COR-L47 (cell line): ENCODE measurements at regions not wholly inside any gene's neighbourhood (a gene's known extent, or its start where the extent isn't known, plus 50 kb on each side); places are given as distances from the start of the nearest gene placed in this dataset.

ENCODE experiments used
- DNase-seq: peaks from one replicate; lab custom pipeline; 2025; lab: John Stamatoyannopoulos, UW

- no peak for DNase-seq
Measured at GRCh38 chr5:29949301-29949872, 1244.1 kb upstream of the CDH6 start.

GRCh38 chr5:29944327-29944726 lies 1249.2 kb upstream of the CDH6 start:
- DNase-seq = no peak

GRCh38 chr5:29942089-29942488 lies 1251.4 kb upstream of the CDH6 start:
- DNase-seq = no peak

DNA sequence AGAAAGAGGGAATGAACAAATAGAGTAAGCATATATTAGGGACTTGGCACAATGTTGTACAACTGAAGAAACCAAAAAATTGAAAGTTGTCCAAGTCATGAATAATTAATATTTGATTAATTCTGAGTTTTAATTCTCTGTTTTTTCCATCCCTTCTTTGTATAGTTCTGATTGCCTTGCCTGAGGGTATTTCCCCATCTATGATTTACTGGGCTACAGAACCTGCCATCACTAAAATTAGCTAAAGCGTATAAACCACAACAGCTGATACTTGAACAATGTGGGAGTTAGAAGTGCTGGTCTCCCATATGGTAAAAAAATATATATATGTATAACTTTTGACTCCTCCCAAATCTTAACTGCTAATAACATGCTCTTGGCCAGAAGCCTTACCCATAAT lies 1253.5 kb upstream of the CDH6 start:
- DNase-seq = no peak

GRCh38 chr5:29935371-29935770 lies 1258.1 kb upstream of the CDH6 start:
- no peak for DNase-seq

DNA sequence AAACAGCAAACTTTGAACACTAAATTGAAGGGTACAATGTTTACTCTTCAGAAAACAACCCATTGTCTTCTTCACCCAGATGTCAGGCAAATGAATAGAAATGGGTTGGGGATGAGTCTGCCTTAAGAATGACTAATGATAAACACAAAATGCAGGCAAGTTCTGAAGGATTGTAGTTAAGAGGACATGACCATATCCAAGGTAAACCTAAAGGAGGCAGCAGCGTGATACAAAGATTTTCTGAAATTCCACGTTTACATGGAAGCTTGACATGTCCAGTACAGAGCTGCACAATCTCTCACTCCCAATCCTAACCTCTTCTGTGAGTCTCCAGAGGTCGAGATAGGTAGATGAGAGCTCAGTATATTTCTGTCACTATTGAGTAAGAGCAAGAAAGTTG lies 1263.2 kb upstream of the CDH6 start:
- DNase-seq = no peak

GRCh38 chr5:29924107-29924506 lies 1269.4 kb upstream of the CDH6 start:
- DNase-seq = no peak

GRCh38 chr5:29905626-29906353 lies 1287.7 kb upstream of the CDH6 start:
- no peak for DNase-seq

GRCh38 chr5:29902859-29903258 lies 1290.6 kb upstream of the CDH6 start:
- no peak for DNase-seq

DNA sequence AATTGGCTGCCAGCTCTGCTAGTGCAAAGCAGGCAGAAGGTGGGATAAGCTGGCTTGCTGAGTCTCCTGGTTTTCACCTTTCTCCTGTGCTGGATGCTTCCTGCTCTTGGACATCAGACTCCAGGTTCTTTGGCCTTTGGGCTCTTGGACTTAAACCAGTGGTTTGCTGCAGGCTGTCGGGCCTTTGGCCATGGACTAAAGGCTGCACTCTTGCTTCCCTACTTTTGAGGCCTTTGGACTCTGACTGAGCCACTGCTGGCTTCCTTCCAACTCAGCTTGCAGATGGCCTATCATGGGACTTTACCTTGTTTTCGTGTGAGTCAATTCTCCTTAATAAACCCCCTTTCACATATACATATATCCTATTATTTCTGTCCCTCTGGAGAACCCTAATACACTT lies 1293.9 kb upstream of the CDH6 start:
- no peak for DNase-seq

- DNase-seq = no peak
Measured at GRCh38 chr5:29897916-29898315, 1295.6 kb upstream of the CDH6 start.

DNA sequence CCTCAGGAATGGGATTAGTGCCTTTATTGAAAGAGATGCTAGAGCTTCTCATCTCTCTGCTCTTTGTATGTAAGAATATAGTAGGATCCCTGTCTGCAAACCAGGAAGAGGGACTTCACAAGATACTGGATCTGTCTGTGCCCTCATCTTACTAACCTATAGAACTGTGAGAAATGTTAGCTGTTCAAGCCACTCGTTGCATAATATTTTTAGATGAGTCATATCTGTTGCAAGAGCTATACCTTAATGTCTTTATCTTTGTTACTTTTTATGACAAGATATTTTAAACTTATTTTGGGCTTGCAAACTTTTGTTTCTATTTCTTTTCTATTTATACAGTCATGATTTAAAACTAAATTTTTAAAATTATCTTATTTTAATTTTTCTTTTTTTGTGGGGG lies 1296.8 kb upstream of the CDH6 start:
- no peak for DNase-seq

GRCh38 chr5:29894668-29895067 lies 1298.8 kb upstream of the CDH6 start:
- no peak for DNase-seq

DNA sequence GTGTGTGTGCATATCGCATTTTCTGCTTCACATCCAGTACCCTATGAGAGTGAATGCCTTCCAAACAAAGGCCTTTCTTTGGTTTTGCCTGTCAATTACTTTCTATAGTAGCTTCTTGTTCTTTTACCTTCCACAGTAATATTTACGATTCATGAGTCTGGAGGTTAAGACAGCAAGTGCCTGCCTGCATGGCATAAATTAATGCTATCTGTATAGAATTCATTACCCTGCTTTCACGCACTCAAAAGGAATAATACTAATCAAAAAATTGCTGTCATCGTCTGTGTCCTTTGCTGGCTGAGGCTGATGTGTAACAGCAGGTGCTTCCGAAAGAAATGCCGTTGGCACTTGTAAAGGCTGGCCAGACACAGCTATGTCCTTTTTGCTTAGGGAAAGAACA lies 1304.4 kb upstream of the CDH6 start:
- no peak for DNase-seq

DNA sequence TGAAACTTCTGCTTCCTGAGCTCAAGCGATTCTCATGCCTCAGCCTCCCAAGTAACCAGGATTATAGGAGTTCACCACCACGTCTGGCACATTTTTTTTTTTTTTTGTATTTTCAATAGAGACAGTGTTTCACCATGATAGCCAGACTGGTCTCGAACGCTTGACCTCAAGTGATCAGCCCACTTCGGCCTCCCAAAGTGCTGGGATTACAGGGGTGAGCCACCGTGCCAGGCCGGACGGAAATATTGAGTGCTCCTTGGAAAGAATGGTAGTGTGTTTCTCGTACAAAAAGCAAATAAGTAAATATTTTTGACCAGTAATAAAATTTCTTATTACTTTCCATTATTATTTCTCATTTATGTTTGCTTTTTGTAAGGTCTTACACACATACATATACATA lies 1307.9 kb upstream of the CDH6 start:
- DNase-seq = no peak

DNA sequence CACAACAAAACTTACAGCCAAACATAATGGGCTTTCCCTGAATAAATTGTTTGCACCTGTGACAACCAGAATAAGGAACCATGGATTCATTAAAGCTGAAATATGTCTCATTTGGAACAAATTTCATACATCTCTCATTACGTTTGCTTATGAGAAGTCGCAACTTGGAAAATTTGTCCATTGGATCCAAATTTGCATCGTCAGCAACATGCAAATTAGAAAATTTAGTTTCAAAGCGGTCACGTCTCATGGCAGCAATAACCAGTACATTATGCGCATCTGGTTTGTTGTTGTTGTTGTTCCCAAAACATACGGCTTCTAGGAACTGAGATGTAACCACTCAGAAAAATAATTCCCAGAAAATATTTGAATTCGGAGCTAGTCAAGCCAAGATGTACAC lies 1311.5 kb upstream of the CDH6 start:
- DNase-seq = no peak

GRCh38 chr5:29879401-29879800 lies 1314.1 kb upstream of the CDH6 start:
- DNase-seq = no peak

DNA sequence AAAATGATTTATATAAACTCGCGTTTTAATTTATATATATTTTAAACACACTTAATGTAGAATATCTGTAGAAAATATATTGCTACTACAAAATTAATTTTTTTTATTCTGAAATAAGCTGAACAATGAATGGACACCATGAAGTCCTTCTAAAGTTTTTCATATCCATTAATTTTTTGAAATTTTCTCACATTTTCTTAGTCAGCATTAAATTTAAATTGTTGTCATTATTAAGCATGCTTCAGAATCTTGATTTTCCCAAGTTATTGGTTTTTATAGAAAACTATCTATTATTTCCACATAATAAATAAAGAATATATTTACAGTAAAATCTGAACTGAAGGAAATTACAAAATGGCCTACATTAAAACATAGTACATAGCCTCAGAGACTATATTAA lies 1314.9 kb upstream of the CDH6 start:
- no peak for DNase-seq

DNA sequence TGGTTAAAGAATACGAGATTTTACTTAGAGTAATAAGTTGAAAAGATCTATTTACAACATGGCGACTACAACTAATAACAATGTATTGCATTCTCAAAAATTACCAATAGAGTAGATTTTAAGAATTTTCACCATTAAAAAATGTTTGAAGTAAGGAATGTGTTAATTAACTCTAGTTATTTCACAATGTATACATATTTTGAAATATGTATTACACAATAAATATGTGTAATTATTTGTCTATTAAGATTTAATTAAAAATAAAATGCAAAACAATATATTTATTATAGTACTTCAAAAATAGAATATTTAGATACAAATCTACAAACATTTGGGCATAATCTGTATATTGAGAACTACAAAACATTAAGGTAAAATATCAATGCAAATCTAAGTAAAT lies 1326.3 kb upstream of the CDH6 start:
- DNase-seq = no peak

DNA sequence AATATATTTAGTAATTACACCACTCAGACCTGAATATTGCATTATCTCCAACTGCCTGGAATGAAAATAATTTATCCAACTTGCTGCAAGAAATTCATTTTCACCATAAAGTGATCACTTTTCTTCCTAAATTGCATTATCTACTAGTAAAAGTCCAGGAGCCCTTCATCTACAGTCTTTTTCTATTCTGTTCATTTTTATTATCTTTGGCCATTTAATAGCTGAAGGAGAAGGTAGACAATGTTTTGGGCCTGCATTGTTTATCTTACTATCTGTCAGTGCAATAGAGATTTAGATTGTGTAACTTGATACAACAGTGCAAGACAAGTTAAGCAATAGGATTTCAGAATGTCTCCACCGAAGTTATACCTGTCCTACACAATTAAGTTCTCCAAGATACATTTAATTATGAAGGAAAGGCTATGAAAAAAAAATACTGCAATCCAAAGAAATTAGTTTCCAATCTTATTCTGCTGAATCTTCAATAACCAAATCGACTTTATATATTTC lies 1339.7 kb upstream of the CDH6 start:
- no peak for DNase-seq

GRCh38 chr5:29852329-29852728 lies 1341.2 kb upstream of the CDH6 start:
- no peak for DNase-seq

DNA sequence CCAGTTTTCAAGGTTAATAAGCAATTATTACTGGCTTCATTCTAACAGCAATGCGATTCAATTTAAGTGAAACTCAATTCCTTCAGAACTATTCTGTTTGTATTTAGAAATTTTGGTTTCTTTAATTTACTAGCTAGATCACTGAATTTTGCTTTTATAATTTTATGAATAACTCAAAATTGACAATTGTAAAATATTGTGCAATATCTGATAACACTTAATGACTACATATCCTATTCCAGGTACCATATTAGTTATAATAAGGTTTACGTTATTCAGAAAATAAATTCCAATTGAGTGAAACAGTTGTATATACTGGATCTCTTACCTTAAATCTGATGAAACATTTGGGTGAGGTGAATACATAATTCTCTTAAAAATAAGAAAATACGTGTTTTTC lies 1348.3 kb upstream of the CDH6 start:
- DNase-seq = no peak

DNA sequence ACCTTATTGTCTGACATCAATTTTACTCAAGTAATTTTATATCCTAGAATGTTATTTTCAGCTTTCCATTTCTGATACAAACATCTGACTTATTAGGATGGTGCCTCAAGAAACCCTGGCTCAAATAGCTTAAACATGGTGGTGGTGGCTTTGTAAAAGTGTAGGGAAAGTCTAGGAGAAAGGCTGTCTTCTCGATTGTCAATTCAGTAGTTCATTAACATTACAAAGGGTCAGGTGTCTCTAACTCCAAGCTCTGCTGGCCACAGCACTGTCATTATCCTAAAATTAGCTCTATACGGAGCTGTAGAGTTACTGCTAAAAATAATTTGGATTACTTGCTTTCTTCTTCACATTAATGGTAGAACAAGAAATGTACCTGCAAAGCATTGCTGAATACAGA lies 1360.1 kb upstream of the CDH6 start:
- DNase-seq = no peak

GRCh38 chr5:29822521-29822920 lies 1371.0 kb upstream of the CDH6 start:
- DNase-seq = no peak
